Neural cell (in vitro differentiated cells): ENCODE measurements at regions not wholly inside any gene's neighbourhood (a gene's known extent, or its start where the extent isn't known, plus 50 kb on each side); places are given as distances from the start of the nearest gene placed in this dataset.

Source experiments
- H2AFZ ChIP-seq: fragments of 200-600, 300-800 bp; sonication (generic), shearing (Covaris generic); 2 replicates; pipeline ENCODE4 v1.6.0; 2014; ENCODE audit warnings: low read depth, mild to moderate bottlenecking, antibody characterized with exemption, low read length, moderate library complexity
- H3F3A ChIP-seq: fragments of 200-600 bp; shearing (Covaris generic); 2 replicates; pipeline ENCODE4 v1.6.1; 2016; ENCODE audit warnings: mild to moderate bottlenecking, moderate library complexity, mixed read lengths, antibody characterized with exemption, low read length; ENCODE audit not compliant: insufficient read depth, poor library complexity, severe bottlenecking
- H3K27ac ChIP-seq: fragments of 200-600, 300-800 bp; sonication (generic), shearing (Covaris generic); 2 replicates; pipeline ENCODE4 v1.5.1; 2014; ENCODE audit warnings: mild to moderate bottlenecking, low read length, moderate library complexity
- H3K27me3 ChIP-seq: fragments of 300-800, 200-600 bp; sonication (generic), shearing (Covaris generic); 2 replicates; pipeline ENCODE4 v1.6.0; 2014; ENCODE audit warnings: mild to moderate bottlenecking, low read depth, low read length, moderate library complexity; ENCODE audit not compliant: insufficient read depth
- H3K36me3 ChIP-seq: fragments of 300-800, 200-600 bp; sonication (generic), shearing (Covaris generic); 2 replicates; pipeline ENCODE4 v1.5.1; 2014; ENCODE audit warnings: mild to moderate bottlenecking, antibody characterized with exemption, low read length, moderate library complexity; ENCODE audit not compliant: insufficient read depth
- H3K4me2 ChIP-seq: fragments of 300-800, 200-600 bp; sonication (generic), shearing (Covaris generic); 2 replicates; pipeline ENCODE4 v1.6.0; 2014; ENCODE audit warnings: mild to moderate bottlenecking, low read length
- H3K4me3 ChIP-seq: fragments of 300-800, 200-600 bp; sonication (generic), shearing (Covaris generic); 2 replicates; pipeline ENCODE4 v1.5.1; 2014; ENCODE audit warnings: mild to moderate bottlenecking, low read length, moderate library complexity
- H3K79me2 ChIP-seq: fragments of 200-600 bp; shearing (Covaris generic); replicated peaks from 2 replicates; pipeline ENCODE4 v1.6.0; 2014; ENCODE audit warnings: mild to moderate bottlenecking, low read length, moderate library complexity; ENCODE audit not compliant: insufficient read depth
- H3K9ac ChIP-seq: fragments of 300-800, 200-600 bp; sonication (generic), shearing (Covaris generic); 2 replicates; pipeline ENCODE4 v1.6.1; 2016; ENCODE audit warnings: mild to moderate bottlenecking, low read length, mixed read lengths
- H3K9me2 ChIP-seq: fragments of 200-600 bp; shearing (Covaris generic); 2 replicates; pipeline ENCODE4 v1.6.1; 2016; ENCODE audit warnings: mild to moderate bottlenecking, low read length, mixed read lengths; ENCODE audit not compliant: insufficient read depth
- H3K9me3 ChIP-seq: fragments of 200-600, 300-800 bp; sonication (generic), shearing (Covaris generic); 2 replicates; pipeline ENCODE4 v1.6.1; 2016; ENCODE audit warnings: mild to moderate bottlenecking, mixed run types, low read length, moderate library complexity, mixed read lengths
- H4K20me1 ChIP-seq: fragments of 200-600 bp; shearing (Covaris generic); 2 replicates; pipeline ENCODE4 v1.6.1; 2016; ENCODE audit warnings: mild to moderate bottlenecking, mixed run types; ENCODE audit not compliant: insufficient read depth
- CTCF ChIP-seq: fragments of 450-650 bp; IDR thresholded peaks from 2 replicates; pipeline ENCODE4 v1.5.1; 2014; ENCODE audit warnings: antibody characterized with exemption, mild to moderate bottlenecking, moderate library complexity; ENCODE audit not compliant: poor library complexity, severe bottlenecking
- EP300 ChIP-seq: fragments of 450-650 bp; conservative IDR thresholded peaks from 2 replicates; pipeline ENCODE4 v1.6.1; 2014; ENCODE audit warnings: antibody characterized with exemption, mild to moderate bottlenecking, moderate library complexity; ENCODE audit not compliant: poor library complexity, severe bottlenecking
- EZH2 ChIP-seq: fragments of 200-600, 300-800 bp; shearing (Covaris generic), sonication (generic); IDR thresholded peaks from 2 replicates; pipeline ENCODE4 v1.6.1; 2014; ENCODE audit warnings: antibody characterized with exemption, low read length, borderline replicate concordance, mild to moderate bottlenecking; ENCODE audit not compliant: insufficient read depth, poor library complexity, severe bottlenecking
- MXI1 ChIP-seq: fragments of 450-650 bp; conservative IDR thresholded peaks from 2 replicates; pipeline ENCODE4 v1.6.1; 2014; ENCODE audit warnings: antibody characterized with exemption, mild to moderate bottlenecking; ENCODE audit not compliant: poor library complexity, severe bottlenecking
- POLR2AphosphoS5 ChIP-seq: IDR thresholded peaks from 2 replicates; pipeline ENCODE4 v1.6.1; 2012
- RAD21 ChIP-seq: fragments of 450-650 bp; conservative IDR thresholded peaks from 2 replicates; pipeline ENCODE4 v1.6.1; 2014; ENCODE audit warnings: antibody characterized with exemption, mild to moderate bottlenecking, moderate library complexity
- SMC3 ChIP-seq: fragments of 450-650 bp; conservative IDR thresholded peaks from 2 replicates; pipeline ENCODE4 v1.6.1; 2014; ENCODE audit warnings: antibody characterized with exemption, mild to moderate bottlenecking, moderate library complexity; ENCODE audit not compliant: poor library complexity
- TAF1 ChIP-seq: IDR thresholded peaks from 2 replicates; pipeline ENCODE4 v1.6.1; 2012; ENCODE audit warnings: low read depth
- TF ChIP-seq, protein P1 (sequence below): IDR thresholded peaks from 2 replicates; pipeline ENCODE4 v1.6.1; 2012; ENCODE audit warnings: borderline replicate concordance

GRCh38 chr18:39348757-39349156 lies 1783.2 kb upstream of the CELF4 start:
- no peaks in the 10 kb centered on the region for H3K9me3 ChIP-seq
- H2AFZ ChIP-seq: no peak overlapping the region
- no peaks in the 10 kb centered on the region for H3F3A ChIP-seq
- no peak overlapping the region for H3K9ac ChIP-seq
- no peak overlapping the region for H3K27ac ChIP-seq
- H4K20me1 ChIP-seq: no peaks in the 10 kb centered on the region
- no peaks in the 10 kb centered on the region for H3K9me2 ChIP-seq
- TF ChIP-seq MXI1: no peak
- no peak for TF ChIP-seq EZH2
- TF ChIP-seq SMC3: no peak
- no peak for TF ChIP-seq TAF1
- TF ChIP-seq RAD21: no peak
- H3K4me2 ChIP-seq: no peak overlapping the region
- H3K4me3 ChIP-seq: no peak overlapping the region
- H3K36me3 ChIP-seq: no peaks in the 10 kb centered on the region
- H3K79me2 ChIP-seq: no peaks in the 10 kb centered on the region
- no peaks in the 10 kb centered on the region for H3K27me3 ChIP-seq

- Histone ChIP-seq H3K9me3 (no peaks in the 10 kb centered on the region), H3K9me2 (no peaks in the 10 kb centered on the region), H3K4me2 (no peak overlapping the region), H3K36me3 (no peaks in the 10 kb centered on the region), H3K27me3 (no peaks in the 10 kb centered on the region), H3F3A (no peaks in the 10 kb centered on the region), H2AFZ (no peak overlapping the region), H3K79me2 (no peaks in the 10 kb centered on the region), H3K9ac (no peak overlapping the region), H3K27ac (no peak overlapping the region), H3K4me3 (no peak overlapping the region), H4K20me1 (no peaks in the 10 kb centered on the region)
- TF ChIP-seq EP300 (no peak), RAD21 (no peak), MXI1 (no peak), SMC3 (no peak), POLR2AphosphoS5 (no peak), CTCF (no peak), EZH2 (no peak), TAF1 (no peak)
- TF ChIP-seq, protein P1, sequence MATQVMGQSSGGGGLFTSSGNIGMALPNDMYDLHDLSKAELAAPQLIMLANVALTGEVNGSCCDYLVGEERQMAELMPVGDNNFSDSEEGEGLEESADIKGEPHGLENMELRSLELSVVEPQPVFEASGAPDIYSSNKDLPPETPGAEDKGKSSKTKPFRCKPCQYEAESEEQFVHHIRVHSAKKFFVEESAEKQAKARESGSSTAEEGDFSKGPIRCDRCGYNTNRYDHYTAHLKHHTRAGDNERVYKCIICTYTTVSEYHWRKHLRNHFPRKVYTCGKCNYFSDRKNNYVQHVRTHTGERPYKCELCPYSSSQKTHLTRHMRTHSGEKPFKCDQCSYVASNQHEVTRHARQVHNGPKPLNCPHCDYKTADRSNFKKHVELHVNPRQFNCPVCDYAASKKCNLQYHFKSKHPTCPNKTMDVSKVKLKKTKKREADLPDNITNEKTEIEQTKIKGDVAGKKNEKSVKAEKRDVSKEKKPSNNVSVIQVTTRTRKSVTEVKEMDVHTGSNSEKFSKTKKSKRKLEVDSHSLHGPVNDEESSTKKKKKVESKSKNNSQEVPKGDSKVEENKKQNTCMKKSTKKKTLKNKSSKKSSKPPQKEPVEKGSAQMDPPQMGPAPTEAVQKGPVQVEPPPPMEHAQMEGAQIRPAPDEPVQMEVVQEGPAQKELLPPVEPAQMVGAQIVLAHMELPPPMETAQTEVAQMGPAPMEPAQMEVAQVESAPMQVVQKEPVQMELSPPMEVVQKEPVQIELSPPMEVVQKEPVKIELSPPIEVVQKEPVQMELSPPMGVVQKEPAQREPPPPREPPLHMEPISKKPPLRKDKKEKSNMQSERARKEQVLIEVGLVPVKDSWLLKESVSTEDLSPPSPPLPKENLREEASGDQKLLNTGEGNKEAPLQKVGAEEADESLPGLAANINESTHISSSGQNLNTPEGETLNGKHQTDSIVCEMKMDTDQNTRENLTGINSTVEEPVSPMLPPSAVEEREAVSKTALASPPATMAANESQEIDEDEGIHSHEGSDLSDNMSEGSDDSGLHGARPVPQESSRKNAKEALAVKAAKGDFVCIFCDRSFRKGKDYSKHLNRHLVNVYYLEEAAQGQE: no peak
These were observed 1782.1 kb upstream of the CELF4 start for GRCh38 chr18:39347701-39348100.

GRCh38 chr18:39346916-39347315 lies 1781.3 kb upstream of the CELF4 start:
- H3K36me3 ChIP-seq: no peaks in the 10 kb centered on the region
- H3K27me3 ChIP-seq: no peaks in the 10 kb centered on the region
- H3K27ac ChIP-seq: no peak overlapping the region
- H3K79me2 ChIP-seq: no peaks in the 10 kb centered on the region
- no peaks in the 10 kb centered on the region for H3K9me3 ChIP-seq
- no peak overlapping the region for H3K4me2 ChIP-seq
- H4K20me1 ChIP-seq: no peaks in the 10 kb centered on the region
- no peak overlapping the region for H3K4me3 ChIP-seq
- H2AFZ ChIP-seq: no peak overlapping the region
- no peak overlapping the region for H3K9ac ChIP-seq
- no peaks in the 10 kb centered on the region for H3K9me2 ChIP-seq
- H3F3A ChIP-seq: no peaks in the 10 kb centered on the region
- TF ChIP-seq POLR2AphosphoS5 (no peak), SMC3 (no peak), EZH2 (no peak), MXI1 (no peak)
- TF ChIP-seq, protein P1: no peak
